Calu3 (cell line): ENCODE measurements at regions not wholly inside any gene's neighbourhood (a gene's known extent, or its start where the extent isn't known, plus 50 kb on each side); places are given as distances from the start of the nearest gene placed in this dataset.

Source experiments
- BruUV-seq: library from RNA; stranded (reverse); fragments of 400-500 nt; replicated peaks from 2 replicates; lab custom pipeline; 2021; lab: Mats Ljungman, UMichigan
- CTCF ChIA-PET: fragments of 300-600 bp; sonication (Branson Sonifier 250); formaldehyde crosslinking; loops from one replicate; lab custom pipeline; 2022; ENCODE audit warnings: antibody characterized with exemption; lab: Charles Lee
- DNase-seq: peaks from one replicate; pipeline ENCODE4 v3.0.0; 2022
- H3K27ac Mint-ChIP-seq: one replicate; pipeline ENCODE4 v1.8.0; 2022; ENCODE audit warnings: mixed read lengths; ENCODE audit not compliant: unreplicated experiment
- H3K27me3 Mint-ChIP-seq: one replicate; pipeline ENCODE4 v1.8.0; 2022; ENCODE audit warnings: mixed read lengths; ENCODE audit not compliant: unreplicated experiment
- H3K36me3 Mint-ChIP-seq: one replicate; pipeline ENCODE4 v1.8.0; 2022; ENCODE audit warnings: mild to moderate bottlenecking, moderate library complexity, mixed read lengths; ENCODE audit not compliant: insufficient read depth, unreplicated experiment
- H3K4me1 Mint-ChIP-seq: one replicate; pipeline ENCODE4 v1.8.0; 2022; ENCODE audit warnings: mild to moderate bottlenecking, low read depth, mixed read lengths; ENCODE audit not compliant: unreplicated experiment
- H3K4me3 Mint-ChIP-seq: one replicate; pipeline ENCODE4 v1.8.0; 2022; ENCODE audit warnings: mild to moderate bottlenecking, low read depth, moderate library complexity, mixed read lengths; ENCODE audit not compliant: unreplicated experiment
- H3K9me3 Mint-ChIP-seq: one replicate; pipeline ENCODE4 v1.8.0; 2022; ENCODE audit warnings: low read depth, mixed read lengths; ENCODE audit not compliant: unreplicated experiment
- CTCF ChIP-seq: fragments of 200-600 bp; IDR thresholded peaks from one replicate; pipeline ENCODE4 v1.8.0; 2022; ENCODE audit warnings: antibody characterized with exemption; ENCODE audit not compliant: unreplicated experiment
- intact Hi-C: fragments of 100-400 bp; cut with micrococcal nuclease; formaldehyde crosslinking; loops from one replicate; pipeline ENCODE4 v1.10.0; 2022; ENCODE audit not compliant: unreplicated experiment

DNA sequence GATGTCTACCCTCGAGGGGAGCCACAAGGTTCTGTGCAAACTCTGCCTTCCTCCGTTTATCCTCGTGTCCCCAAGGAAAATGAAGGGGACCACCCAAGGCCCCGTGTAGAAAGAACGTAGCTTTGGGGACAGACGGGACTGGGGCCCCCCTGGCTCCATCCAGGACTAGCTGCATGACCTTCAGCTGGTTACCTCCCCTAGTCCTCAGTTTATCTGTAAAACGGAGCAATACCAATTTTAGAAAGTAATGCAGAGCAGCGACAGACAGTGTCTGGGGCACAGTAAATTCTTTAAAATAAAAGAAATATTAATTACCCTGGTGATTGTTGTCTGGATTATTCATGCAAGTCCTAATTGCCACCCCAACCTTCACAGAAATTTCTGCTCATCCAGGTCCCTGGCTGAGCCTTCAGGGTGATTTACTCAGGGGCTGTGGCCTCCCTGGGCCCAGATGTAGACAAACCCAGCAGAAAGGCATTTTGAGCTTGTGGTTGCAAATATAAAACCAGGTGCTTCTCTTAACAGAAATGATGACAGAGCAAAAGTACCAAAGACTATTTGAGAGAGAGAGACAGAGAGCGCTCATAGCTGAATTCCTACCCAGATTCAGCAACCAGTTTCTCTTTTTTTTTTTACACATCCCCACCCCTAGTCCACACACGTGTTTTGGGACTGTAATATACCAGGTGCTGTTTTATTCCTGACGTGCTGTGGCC lies 155.1 kb upstream of the SMIM23 start:
- Mint-ChIP-seq H3K4me1 (peaks cover 23% of the 10 kb centered on the region), H3K9me3 (no peaks in the 10 kb centered on the region), H3K27ac (no peak overlapping the region), H3K36me3 (no peaks in the 10 kb centered on the region), H3K27me3 (peaks cover 52% of the 10 kb centered on the region), H3K4me3 (peak overlapping the region; percentile 59)
- CTCF ChIA-PET, result interaction anchor here (0.6 to 2.0 kb wide), 4 partner anchors 105 to 429 kb away, joined by 4 to 6 read pairs (median 4); no protein-coding TSS in a partner anchor
- BruUV-seq, result no TSS peak
- TF ChIP-seq CTCF, result no peak
- DNase-seq, result no peak
- intact Hi-C loops, result loop anchor here (2.0 kb wide), 2 partner anchors 220 to 276 kb away; no protein-coding TSS in a partner anchor

- no peak for TF ChIP-seq CTCF
- no peak for DNase-seq
- H3K36me3 Mint-ChIP-seq, result no peaks in the 10 kb centered on the region
- peaks cover 23% of the 10 kb centered on the region for H3K4me1 Mint-ChIP-seq
- H3K27ac Mint-ChIP-seq, result no peak overlapping the region
- no peaks in the 10 kb centered on the region for H3K9me3 Mint-ChIP-seq
- no peak overlapping the region for H3K4me3 Mint-ChIP-seq
- intact Hi-C loops, result no loop called here
- CTCF ChIA-PET, result interaction anchor here (1.1 kb wide), 1 partner anchor 9 kb away, joined by 4 read pairs; no protein-coding TSS in a partner anchor
- peaks cover 47% of the 10 kb centered on the region for H3K27me3 Mint-ChIP-seq
- no TSS peak for BruUV-seq
Observed at GRCh38 chr5:171632616-171633015, 153.0 kb upstream of the SMIM23 start.

- TF ChIP-seq CTCF, result no peak
- peaks cover 23% of the 10 kb centered on the region for H3K4me1 Mint-ChIP-seq
- no peaks in the 10 kb centered on the region for H3K9me3 Mint-ChIP-seq
- CTCF ChIA-PET, result interaction anchor here (1.1 kb wide), 1 partner anchor 10 kb away, joined by 4 read pairs; no protein-coding TSS in a partner anchor
- no peak overlapping the region for H3K4me3 Mint-ChIP-seq
- intact Hi-C loops, result no loop called here
- no peak for DNase-seq
- no peaks in the 10 kb centered on the region for H3K36me3 Mint-ChIP-seq
- H3K27me3 Mint-ChIP-seq, result peaks cover 46% of the 10 kb centered on the region
- no peak overlapping the region for H3K27ac Mint-ChIP-seq
- no TSS peak for BruUV-seq
Observed at GRCh38 chr5:171633776-171634470, 151.7 kb upstream of the SMIM23 start.

DNA sequence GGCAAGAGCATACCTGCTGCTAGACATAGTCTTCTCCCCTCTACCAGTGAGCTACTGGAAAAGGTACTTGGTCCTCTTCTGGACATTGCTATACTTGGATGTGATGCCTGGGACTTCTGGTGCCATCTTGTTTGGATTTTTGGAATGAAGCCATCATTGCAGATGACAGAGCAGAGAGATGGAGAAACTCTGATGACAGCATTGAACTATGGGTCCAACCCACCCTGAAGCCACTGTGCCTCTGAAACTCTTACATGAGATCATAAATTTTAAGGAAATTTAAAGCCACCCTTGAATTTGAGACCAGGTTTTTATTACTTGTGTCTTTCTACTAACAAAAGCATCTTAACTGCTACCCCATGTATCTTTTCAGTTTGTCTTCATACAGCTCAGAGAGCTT lies 151.1 kb upstream of the SMIM23 start:
- Mint-ChIP-seq H3K27ac (no peak overlapping the region), H3K4me3 (no peak overlapping the region), H3K4me1 (peaks cover 19% of the 10 kb centered on the region), H3K36me3 (no peaks in the 10 kb centered on the region), H3K9me3 (no peaks in the 10 kb centered on the region), H3K27me3 (peaks cover 42% of the 10 kb centered on the region)
- intact Hi-C loops, result no loop called here
- TF ChIP-seq CTCF, result no peak
- BruUV-seq, result no TSS peak
- CTCF ChIA-PET, result interaction anchor here (0.7 to 0.9 kb wide), 2 partner anchors 13 to 114 kb away, joined by 3 read pairs; no protein-coding TSS in a partner anchor
- DNase-seq, result no peak
